Uterus (tissue), 3 donors: ENCODE measurements at regions not wholly inside any gene's neighbourhood (a gene's known extent, or its start where the extent isn't known, plus 50 kb on each side); places are given as distances from the start of the nearest gene placed in this dataset.

Experiments
- DNase-seq, 2 donors: peaks; one replicate each; pipeline ENCODE4 v3.0.0-alpha.2; 2019 to 2020
- H3K27ac ChIP-seq, 2 donors: fragments of 200-600 bp; sonication (generic); 1 replicate in 1 of 2; 2 replicates in 1 of 2; pipeline ENCODE4 v1.5.1; 2016 to 2018
- H3K27me3 ChIP-seq, 2 donors: fragments of 200-600 bp; sonication (generic); one replicate each; pipeline ENCODE4 v1.5.1; 2018 to 2019; ENCODE audit warnings: control low read depth in 1 of 2
- H3K36me3 ChIP-seq, 2 donors: fragments of 200-600 bp; sonication (generic); one replicate each; pipeline ENCODE4 v1.5.1; 2019; ENCODE audit warnings: control low read depth in 1 of 2
- H3K4me1 ChIP-seq, 2 donors: fragments of 200-600 bp; sonication (generic); one replicate each; pipeline ENCODE4 v1.5.1; 2018 to 2019; ENCODE audit warnings: control low read depth in 1 of 2
- H3K4me3 ChIP-seq, 2 donors: fragments of 200-600 bp; sonication (generic); 1 replicate in 1 of 2; 2 replicates in 1 of 2; pipeline ENCODE4 v1.5.1; 2018 to 2019; ENCODE audit warnings: mild to moderate bottlenecking in 1 of 2
- H3K9me3 ChIP-seq, 2 donors: fragments of 200-600 bp; sonication (generic); one replicate each; pipeline ENCODE4 v1.5.1; 2019; ENCODE audit warnings: control low read depth in 1 of 2
- CTCF ChIP-seq, 4 experiments: fragments of 200-600 bp in 2 of 4; fragments of 450-650 bp in 2 of 4; sonication (generic) in 2 of 4; IDR thresholded peaks; one replicate each; pipeline ENCODE4 v1.5.1; 2016 to 2019; ENCODE audit warnings: antibody characterized with exemption in 4 of 4, mild to moderate bottlenecking in 2 of 4, moderate library complexity in 1 of 4
- POLR2A ChIP-seq, 2 donors: fragments of 450-650 bp; IDR thresholded peaks; one replicate each; pipeline ENCODE4 v1.6.1; 2016; ENCODE audit warnings: antibody characterized with exemption in 2 of 2, mild to moderate bottlenecking in 1 of 2, moderate library complexity in 1 of 2
- intact Hi-C: fragments of 100-400 bp; cut with DNase I; formaldehyde crosslinking; loops from one replicate; pipeline ENCODE4 v1.15.1; 2023; ENCODE audit warnings: low total_unique reads
- donor health status: DM: yes; HTN: yes; CAD: no.

GRCh38 chr4:187827631-187828030 is 167.9 kb upstream of the ZFP42 start:
- no peaks in the 10 kb centered on the region for H3K9me3 ChIP-seq
- TF ChIP-seq CTCF (IDR thresholded peaks at IDR 0.05) (no peak), POLR2A (IDR thresholded peaks at IDR 0.05) (no peak)
- intact Hi-C loops, result no loop called here
- no peak overlapping the region for H3K4me3 ChIP-seq
- DNase-seq, result no peak
- no peaks in the 10 kb centered on the region for H3K36me3 ChIP-seq
- no peaks in the 10 kb centered on the region for H3K4me1 ChIP-seq
- no peak overlapping the region for H3K27ac ChIP-seq
- H3K27me3 ChIP-seq, result no peaks in the 10 kb centered on the region

- intact Hi-C loops, result no loop called here
- no peaks in the 10 kb centered on the region for H3K36me3 ChIP-seq
- no peaks in the 10 kb centered on the region for H3K4me1 ChIP-seq
- H3K9me3 ChIP-seq, result no peaks in the 10 kb centered on the region
- TF ChIP-seq POLR2A (IDR thresholded peaks at IDR 0.05) (no peak), CTCF (IDR thresholded peaks at IDR 0.05) (no peak)
- H3K27me3 ChIP-seq, result no peaks in the 10 kb centered on the region
- H3K27ac ChIP-seq, result no peak overlapping the region
- no peak overlapping the region for H3K4me3 ChIP-seq
- no peak for DNase-seq
Measured at GRCh38 chr4:187839765-187840164, 155.8 kb upstream of the ZFP42 start.

DNA sequence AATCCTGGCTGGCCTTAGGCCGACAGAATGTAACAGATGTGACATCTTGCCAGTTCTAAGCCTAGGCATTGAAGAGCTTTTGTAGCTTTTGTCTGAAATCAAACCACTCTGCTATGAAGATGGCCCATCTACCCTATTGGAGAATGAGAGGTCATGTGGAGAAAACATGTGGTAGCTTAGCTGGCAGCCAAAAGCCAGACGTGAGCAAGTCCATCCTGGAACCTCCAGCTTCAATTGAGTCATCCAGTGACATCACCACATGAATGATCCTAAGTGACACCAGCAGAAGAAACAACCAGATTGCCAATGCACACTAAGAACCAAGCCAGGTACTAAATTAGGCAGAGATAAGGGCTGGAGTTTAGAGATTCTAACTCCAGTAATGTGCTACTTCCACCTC is 154.8 kb upstream of the ZFP42 start:
- intact Hi-C loops, result no loop called here
- Histone ChIP-seq H3K9me3 (no peaks in the 10 kb centered on the region), H3K36me3 (no peaks in the 10 kb centered on the region), H3K4me1 (no peaks in the 10 kb centered on the region), H3K4me3 (no peak overlapping the region), H3K27ac (no peak overlapping the region), H3K27me3 (no peaks in the 10 kb centered on the region)
- DNase-seq, result no peak
- TF ChIP-seq POLR2A (IDR thresholded peaks at IDR 0.05) (no peak), CTCF (IDR thresholded peaks at IDR 0.05) (no peak)

DNA sequence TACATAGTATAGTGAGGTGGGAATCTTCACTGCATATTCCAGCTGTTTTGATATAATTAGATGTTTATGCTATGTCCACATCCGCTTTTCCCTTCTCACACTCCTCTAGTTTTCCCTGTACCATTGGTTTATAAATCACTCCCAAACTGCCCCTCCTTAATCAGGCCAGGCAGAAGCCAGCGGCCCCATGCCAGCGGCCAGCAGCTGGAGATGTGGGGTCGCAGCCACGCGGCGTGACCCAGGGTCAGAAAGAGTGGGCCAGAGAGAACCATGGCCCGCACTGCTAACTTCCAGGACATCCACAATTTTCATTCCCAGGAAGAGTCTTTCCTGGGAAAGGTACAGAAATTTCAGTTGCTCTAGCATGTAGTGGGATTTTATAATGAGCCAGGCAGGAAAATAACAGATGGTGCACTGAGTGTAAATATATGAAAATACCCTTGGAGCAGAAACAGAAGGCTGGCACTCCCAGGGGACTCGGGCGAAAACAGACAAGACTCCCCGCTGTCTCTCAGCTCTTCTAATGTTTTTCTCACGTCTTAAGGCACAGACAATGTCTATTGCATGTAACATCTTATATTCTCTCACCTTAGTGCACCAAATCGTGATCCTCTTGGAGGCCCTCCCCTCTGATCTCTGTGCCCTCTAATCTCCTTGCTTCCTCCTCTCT is 145.9 kb upstream of the ZFP42 start:
- Histone ChIP-seq H3K27ac (no peak overlapping the region), H3K27me3 (no peaks in the 10 kb centered on the region), H3K9me3 (no peaks in the 10 kb centered on the region), H3K4me3 (no peak overlapping the region), H3K36me3 (no peaks in the 10 kb centered on the region), H3K4me1 (no peaks in the 10 kb centered on the region)
- no peak for TF ChIP-seq CTCF (IDR thresholded peaks at IDR 0.05)
- no peak for TF ChIP-seq POLR2A (IDR thresholded peaks at IDR 0.05)
- no peak for DNase-seq
- intact Hi-C loops, result no loop called here

GRCh38 chr4:187865914-187866313 is 129.7 kb upstream of the ZFP42 start:
- Histone ChIP-seq H3K27ac (no peak overlapping the region), H3K4me1 (no peaks in the 10 kb centered on the region), H3K27me3 (no peaks in the 10 kb centered on the region), H3K4me3 (no peak overlapping the region), H3K9me3 (no peaks in the 10 kb centered on the region), H3K36me3 (no peaks in the 10 kb centered on the region)
- intact Hi-C loops, result no loop called here
- no peak for DNase-seq
- TF ChIP-seq CTCF (IDR thresholded peaks at IDR 0.05), result no peak
- TF ChIP-seq POLR2A (IDR thresholded peaks at IDR 0.05), result no peak
